ENCODE measurements at regions not wholly inside any gene's neighbourhood (a gene's known extent, or its start where the extent isn't known, plus 50 kb on each side); places are given as distances from the start of the nearest gene placed in this dataset.
"Not testable (repeated sequence)": the region's sequence is repeated elsewhere in the genome, so short reads cannot be mapped to it uniquely, and the experiment has no call there.

- no peaks in the 10 kb centered on the region for H3K27me3 ChIP-seq (ENCODE audit: insufficient read depth, low read length, poor library complexity, severe bottlenecking)
Measured at GRCh38 chr2:234701421-234701820, 204.5 kb upstream of the ARL4C start.

GRCh38 chr2:234699456-234699855 is 202.6 kb upstream of the ARL4C start:
- H4K20me1 ChIP-seq (ENCODE audit: insufficient read depth, low read length, poor library complexity, severe bottlenecking): no peaks in the 10 kb centered on the region
- H3K4me1 ChIP-seq (ENCODE audit: insufficient read depth, low read length, poor library complexity, severe bottlenecking): peaks cover 6% of the 10 kb centered on the region
- TF ChIP-seq EZH2phosphoT487 (IDR thresholded peaks at IDR 0.05; ENCODE audit: borderline replicate concordance): no peak
- no peak for TF ChIP-seq CTCF (conservative IDR thresholded peaks at IDR 0.05; ENCODE audit: low read length)
- no peak overlapping the region for H3K4me2 ChIP-seq (ENCODE audit: low read depth, low read length, poor library complexity, severe bottlenecking)
- no peak overlapping the region for H3K4me3 ChIP-seq (ENCODE audit: low read length, poor library complexity, severe bottlenecking)
- no peaks in the 10 kb centered on the region for H3K27me3 ChIP-seq (ENCODE audit: insufficient read depth, low read length, poor library complexity, severe bottlenecking)
- no peaks in the 10 kb centered on the region for H3K9me2 ChIP-seq (replicated peaks; ENCODE audit: low read depth, low read length)
- no peak overlapping the region for H3K9ac ChIP-seq (ENCODE audit: low read depth, low read length, poor library complexity, severe bottlenecking)
- no peaks in the 10 kb centered on the region for H3F3A ChIP-seq (ENCODE audit: low read depth)
- H3K36me3 ChIP-seq (ENCODE audit: insufficient read depth, low read length): no peaks in the 10 kb centered on the region
- H3K9me3 ChIP-seq (ENCODE audit: insufficient read depth, low read depth, low read length): peaks cover 37% of the 10 kb centered on the region
- no peak overlapping the region for H2AFZ ChIP-seq (ENCODE audit: low read length)
- no peaks in the 10 kb centered on the region for H3K79me2 ChIP-seq (ENCODE audit: insufficient read depth, low read length)

More at GRCh38 chr2:234701421-234701820, 204.5 kb upstream of the ARL4C start:
- TF ChIP-seq CTCF (conservative IDR thresholded peaks at IDR 0.05; ENCODE audit: low read length) (no peak), EZH2phosphoT487 (IDR thresholded peaks at IDR 0.05; ENCODE audit: borderline replicate concordance) (no peak)
- Histone ChIP-seq H4K20me1 (ENCODE audit: insufficient read depth, low read length, poor library complexity, severe bottlenecking) (no peaks in the 10 kb centered on the region), H3K79me2 (ENCODE audit: insufficient read depth, low read length) (no peaks in the 10 kb centered on the region), H3K4me2 (ENCODE audit: low read depth, low read length, poor library complexity, severe bottlenecking) (no peak overlapping the region), H3K36me3 (ENCODE audit: insufficient read depth, low read length) (no peaks in the 10 kb centered on the region), H3K4me3 (ENCODE audit: low read length, poor library complexity, severe bottlenecking) (no peak overlapping the region), H2AFZ (ENCODE audit: low read length) (no peak overlapping the region), H3K4me1 (ENCODE audit: insufficient read depth, low read length, poor library complexity, severe bottlenecking) (no peaks in the 10 kb centered on the region), H3K9me3 (ENCODE audit: insufficient read depth, low read depth, low read length) (peaks cover 28% of the 10 kb centered on the region; the same call in 1 of the 2 replicates), H3K9me2 (replicated peaks; ENCODE audit: low read depth, low read length) (no peaks in the 10 kb centered on the region), H3K9ac (ENCODE audit: low read depth, low read length, poor library complexity, severe bottlenecking) (no peak overlapping the region), H3F3A (ENCODE audit: low read depth) (no peaks in the 10 kb centered on the region)

- H3F3A ChIP-seq (ENCODE audit: low read depth); H4K20me1 ChIP-seq (ENCODE audit: insufficient read depth, low read length, poor library complexity, severe bottlenecking); H3K9ac ChIP-seq (ENCODE audit: low read depth, low read length, poor library complexity, severe bottlenecking); H3K4me3 ChIP-seq (ENCODE audit: low read length, poor library complexity, severe bottlenecking); H3K36me3 ChIP-seq (ENCODE audit: insufficient read depth, low read length); H3K9me2 ChIP-seq (replicated peaks; ENCODE audit: low read depth, low read length); H3K27me3 ChIP-seq (ENCODE audit: insufficient read depth, low read length, poor library complexity, severe bottlenecking); H2AFZ ChIP-seq (ENCODE audit: low read length); H3K79me2 ChIP-seq (ENCODE audit: insufficient read depth, low read length); H3K4me2 ChIP-seq (ENCODE audit: low read depth, low read length, poor library complexity, severe bottlenecking): not testable (repeated sequence)
- peaks cover 23% of the 10 kb centered on the region for H3K4me1 ChIP-seq (ENCODE audit: insufficient read depth, low read length, poor library complexity, severe bottlenecking)
- H3K9me3 ChIP-seq (ENCODE audit: insufficient read depth, low read depth, low read length): peaks cover 37% of the 10 kb centered on the region
Measured at GRCh38 chr2:234697300-234697876, 200.5 kb upstream of the ARL4C start.

- TF ChIP-seq CTCF (conservative IDR thresholded peaks at IDR 0.05; ENCODE audit: low read length) (no peak), EZH2phosphoT487 (IDR thresholded peaks at IDR 0.05; ENCODE audit: borderline replicate concordance) (no peak)
- H3K79me2 ChIP-seq (ENCODE audit: insufficient read depth, low read length): no peaks in the 10 kb centered on the region
- H3K9me3 ChIP-seq (ENCODE audit: insufficient read depth, low read depth, low read length): peaks cover 37% of the 10 kb centered on the region
- H2AFZ ChIP-seq (ENCODE audit: low read length): no peak overlapping the region
- H3F3A ChIP-seq (ENCODE audit: low read depth): no peaks in the 10 kb centered on the region
- no peak overlapping the region for H3K4me2 ChIP-seq (ENCODE audit: low read depth, low read length, poor library complexity, severe bottlenecking)
- no peak overlapping the region for H3K4me3 ChIP-seq (ENCODE audit: low read length, poor library complexity, severe bottlenecking)
- no peaks in the 10 kb centered on the region for H4K20me1 ChIP-seq (ENCODE audit: insufficient read depth, low read length, poor library complexity, severe bottlenecking)
- H3K36me3 ChIP-seq (ENCODE audit: insufficient read depth, low read length): no peaks in the 10 kb centered on the region
- no peaks in the 10 kb centered on the region for H3K27me3 ChIP-seq (ENCODE audit: insufficient read depth, low read length, poor library complexity, severe bottlenecking)
- no peaks in the 10 kb centered on the region for H3K9me2 ChIP-seq (replicated peaks; ENCODE audit: low read depth, low read length)
- H3K9ac ChIP-seq (ENCODE audit: low read depth, low read length, poor library complexity, severe bottlenecking): no peak overlapping the region
- H3K4me1 ChIP-seq (ENCODE audit: insufficient read depth, low read length, poor library complexity, severe bottlenecking): peaks cover 37% of the 10 kb centered on the region
Measured at GRCh38 chr2:234695981-234696380, 199.1 kb upstream of the ARL4C start.

All from Loucy (cell line).